ENCODE measurements at regions not wholly inside any gene's neighbourhood (a gene's known extent, or its start where the extent isn't known, plus 50 kb on each side); places are given as distances from the start of the nearest gene placed in this dataset.

DNA sequence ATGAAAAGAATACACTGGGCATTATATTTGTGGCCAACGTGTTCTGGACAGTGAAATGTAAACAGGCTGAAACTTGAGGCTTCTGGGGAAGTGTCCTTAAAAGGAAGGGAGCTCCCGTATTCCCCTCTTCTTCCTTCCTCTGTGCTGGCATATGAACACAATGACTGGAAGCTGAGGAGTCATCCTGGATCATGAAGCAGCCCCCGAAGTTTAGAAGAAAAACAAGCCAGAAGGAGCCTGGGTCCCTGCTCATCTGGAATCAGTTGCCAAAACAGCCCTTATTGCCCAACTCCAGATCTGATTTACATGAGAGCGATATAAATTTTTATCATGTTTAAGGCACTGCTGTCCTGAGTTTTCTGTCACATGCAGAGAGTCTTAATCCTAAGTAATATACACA, 65.4 kb upstream of the SLC1A1 start:
- H3K9me3 ChIP-seq (ENCODE audit: low read depth) = no peaks in the 10 kb centered on the region
- no peak overlapping the region for H3K4me2 ChIP-seq
- H3K27ac ChIP-seq = no peak overlapping the region
- H3K4me1 ChIP-seq (ENCODE audit: insufficient read depth) = peaks cover 27% of the 10 kb centered on the region
- H3K9me2 ChIP-seq (replicated peaks; ENCODE audit: insufficient read depth) = no peaks in the 10 kb centered on the region
- H2AFZ ChIP-seq = no peak overlapping the region
- H3K27me3 ChIP-seq = no peaks in the 10 kb centered on the region
- DNase-seq (ENCODE audit: low spot score) = no peak
- H3K79me2 ChIP-seq = no peaks in the 10 kb centered on the region
- H4K20me1 ChIP-seq (ENCODE audit: insufficient read depth, poor library complexity, severe bottlenecking) = no peaks in the 10 kb centered on the region
- TF ChIP-seq EZH2 (IDR thresholded peaks at IDR 0.05; ENCODE audit: borderline replicate concordance) = no peak
- TF ChIP-seq EZH2phosphoT487 (IDR thresholded peaks at IDR 0.05; ENCODE audit: low read depth, severe bottlenecking, unreplicated experiment) = no peak
- TF ChIP-seq, protein P1, sequence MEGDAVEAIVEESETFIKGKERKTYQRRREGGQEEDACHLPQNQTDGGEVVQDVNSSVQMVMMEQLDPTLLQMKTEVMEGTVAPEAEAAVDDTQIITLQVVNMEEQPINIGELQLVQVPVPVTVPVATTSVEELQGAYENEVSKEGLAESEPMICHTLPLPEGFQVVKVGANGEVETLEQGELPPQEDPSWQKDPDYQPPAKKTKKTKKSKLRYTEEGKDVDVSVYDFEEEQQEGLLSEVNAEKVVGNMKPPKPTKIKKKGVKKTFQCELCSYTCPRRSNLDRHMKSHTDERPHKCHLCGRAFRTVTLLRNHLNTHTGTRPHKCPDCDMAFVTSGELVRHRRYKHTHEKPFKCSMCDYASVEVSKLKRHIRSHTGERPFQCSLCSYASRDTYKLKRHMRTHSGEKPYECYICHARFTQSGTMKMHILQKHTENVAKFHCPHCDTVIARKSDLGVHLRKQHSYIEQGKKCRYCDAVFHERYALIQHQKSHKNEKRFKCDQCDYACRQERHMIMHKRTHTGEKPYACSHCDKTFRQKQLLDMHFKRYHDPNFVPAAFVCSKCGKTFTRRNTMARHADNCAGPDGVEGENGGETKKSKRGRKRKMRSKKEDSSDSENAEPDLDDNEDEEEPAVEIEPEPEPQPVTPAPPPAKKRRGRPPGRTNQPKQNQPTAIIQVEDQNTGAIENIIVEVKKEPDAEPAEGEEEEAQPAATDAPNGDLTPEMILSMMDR (IDR thresholded peaks at IDR 0.05; ENCODE audit: poor library complexity) = no peak
- 51% methylated on average over 4 of the region's 4 CpGs for WGBS (ENCODE audit: low lambda C conversion rate, missing lambda C conversion rate)
- no peak overlapping the region for H3K4me3 ChIP-seq
- H3K36me3 ChIP-seq (replicated peaks; ENCODE audit: insufficient read depth, low read depth) = no peaks in the 10 kb centered on the region

DNA sequence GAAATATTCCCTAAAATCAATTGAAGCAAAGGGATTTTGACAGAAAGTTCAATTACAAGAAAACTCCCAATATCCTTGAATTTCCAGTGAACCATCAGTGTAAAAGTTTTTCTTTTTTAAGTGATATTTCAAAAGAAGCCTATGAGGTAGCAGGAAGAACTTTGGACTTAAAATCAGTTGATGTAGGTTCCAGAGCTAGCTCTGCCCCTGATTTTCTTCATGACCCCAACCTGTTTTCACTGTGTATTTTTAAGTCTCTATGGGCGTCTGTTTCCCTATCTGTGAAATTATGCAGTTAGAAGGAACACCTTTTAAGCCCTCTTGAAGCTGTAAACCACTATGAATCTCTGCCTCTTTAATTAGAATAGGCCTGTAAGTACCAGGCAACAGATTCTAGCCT, 66.2 kb upstream of the SLC1A1 start:
- no peaks in the 10 kb centered on the region for H3K79me2 ChIP-seq
- H3K4me2 ChIP-seq = no peak overlapping the region
- no peak overlapping the region for H2AFZ ChIP-seq
- no peak overlapping the region for H3K4me3 ChIP-seq
- H4K20me1 ChIP-seq (ENCODE audit: insufficient read depth, poor library complexity, severe bottlenecking) = no peaks in the 10 kb centered on the region
- no peak for DNase-seq (ENCODE audit: low spot score)
- no peak overlapping the region for H3K27ac ChIP-seq
- no peaks in the 10 kb centered on the region for H3K36me3 ChIP-seq (replicated peaks; ENCODE audit: insufficient read depth, low read depth)
- no peaks in the 10 kb centered on the region for H3K9me3 ChIP-seq (ENCODE audit: low read depth)
- no peak for TF ChIP-seq EZH2 (IDR thresholded peaks at IDR 0.05; ENCODE audit: borderline replicate concordance)
- TF ChIP-seq, protein P1 (IDR thresholded peaks at IDR 0.05; ENCODE audit: poor library complexity) = no peak
- TF ChIP-seq EZH2phosphoT487 (IDR thresholded peaks at IDR 0.05; ENCODE audit: low read depth, severe bottlenecking, unreplicated experiment) = no peak
- H3K9me2 ChIP-seq (replicated peaks; ENCODE audit: insufficient read depth) = no peaks in the 10 kb centered on the region
- H3K4me1 ChIP-seq (ENCODE audit: insufficient read depth) = peaks cover 27% of the 10 kb centered on the region
- no peaks in the 10 kb centered on the region for H3K27me3 ChIP-seq
- WGBS (ENCODE audit: low lambda C conversion rate, missing lambda C conversion rate) = 38% methylated on average over 1 of the region's 1 CpG

DNA sequence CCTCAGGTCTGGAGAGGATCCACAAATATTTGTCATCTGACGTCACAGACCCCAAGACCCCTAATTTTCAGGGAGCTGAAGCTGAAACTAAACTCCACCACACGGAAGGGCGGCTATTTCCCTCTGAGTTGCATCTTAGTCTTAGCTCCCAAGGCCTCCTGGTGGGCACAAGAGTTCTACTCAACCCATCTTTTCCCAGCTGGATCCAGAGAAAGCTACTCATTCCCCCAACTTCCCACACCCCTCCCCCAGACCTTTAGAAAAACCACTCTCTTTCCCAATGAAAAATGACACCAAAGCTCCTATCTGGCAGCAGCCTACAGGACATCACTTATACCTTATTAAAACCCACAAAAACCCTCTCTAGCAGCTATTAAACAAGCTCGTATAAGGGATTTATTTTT, 67.1 kb upstream of the SLC1A1 start:
- Histone ChIP-seq H3K9me2 (replicated peaks; ENCODE audit: insufficient read depth) (no peaks in the 10 kb centered on the region), H3K4me1 (ENCODE audit: insufficient read depth) (peaks cover 27% of the 10 kb centered on the region), H3K27me3 (no peaks in the 10 kb centered on the region), H3K27ac (no peak overlapping the region), H2AFZ (no peak overlapping the region), H3K4me3 (no peak overlapping the region), H3K36me3 (replicated peaks; ENCODE audit: insufficient read depth, low read depth) (no peaks in the 10 kb centered on the region), H3K9me3 (ENCODE audit: low read depth) (no peaks in the 10 kb centered on the region), H3K79me2 (no peaks in the 10 kb centered on the region), H4K20me1 (ENCODE audit: insufficient read depth, poor library complexity, severe bottlenecking) (no peaks in the 10 kb centered on the region), H3K4me2 (no peak overlapping the region)
- WGBS (ENCODE audit: low lambda C conversion rate, missing lambda C conversion rate) = 52% methylated on average over 4 of the region's 4 CpGs
- TF ChIP-seq EZH2phosphoT487 (IDR thresholded peaks at IDR 0.05; ENCODE audit: low read depth, severe bottlenecking, unreplicated experiment) (no peak), EZH2 (IDR thresholded peaks at IDR 0.05; ENCODE audit: borderline replicate concordance) (no peak)
- TF ChIP-seq, protein P1 (IDR thresholded peaks at IDR 0.05; ENCODE audit: poor library complexity) = no peak
- DNase-seq (ENCODE audit: low spot score) = peak; percentile 41

DNA sequence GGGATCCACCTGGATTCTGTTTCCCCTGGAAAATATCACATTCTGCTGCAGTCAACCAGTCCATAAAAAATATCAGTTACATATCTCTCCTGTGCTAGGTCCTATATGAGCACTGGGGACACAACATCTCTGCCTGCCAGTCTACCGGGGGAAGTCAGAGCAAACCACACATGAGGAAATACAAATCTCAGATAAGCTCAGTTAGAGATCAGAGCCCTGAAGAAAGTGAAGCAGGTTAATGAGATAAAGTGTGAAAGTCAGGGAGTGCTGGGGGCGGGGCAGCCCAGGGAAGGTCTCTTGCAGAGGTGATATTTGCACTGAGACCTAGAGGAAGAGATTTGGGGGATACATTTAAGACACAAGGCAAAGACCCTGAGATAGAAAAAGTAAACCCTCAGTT, 67.8 kb upstream of the SLC1A1 start:
- Histone ChIP-seq H3K4me1 (ENCODE audit: insufficient read depth) (peaks cover 29% of the 10 kb centered on the region), H3K36me3 (replicated peaks; ENCODE audit: insufficient read depth, low read depth) (no peaks in the 10 kb centered on the region), H3K4me2 (no peak overlapping the region), H2AFZ (no peak overlapping the region), H3K27me3 (no peaks in the 10 kb centered on the region), H3K27ac (no peak overlapping the region), H4K20me1 (ENCODE audit: insufficient read depth, poor library complexity, severe bottlenecking) (no peaks in the 10 kb centered on the region), H3K4me3 (no peak overlapping the region), H3K79me2 (no peaks in the 10 kb centered on the region), H3K9me3 (ENCODE audit: low read depth) (no peaks in the 10 kb centered on the region), H3K9me2 (replicated peaks; ENCODE audit: insufficient read depth) (no peaks in the 10 kb centered on the region)
- 13% methylated on average over 2 of the region's 2 CpGs for WGBS (ENCODE audit: low lambda C conversion rate, missing lambda C conversion rate)
- TF ChIP-seq, protein P1 (IDR thresholded peaks at IDR 0.05; ENCODE audit: poor library complexity) = no peak
- TF ChIP-seq EZH2phosphoT487 (IDR thresholded peaks at IDR 0.05; ENCODE audit: low read depth, severe bottlenecking, unreplicated experiment) (no peak), EZH2 (IDR thresholded peaks at IDR 0.05; ENCODE audit: borderline replicate concordance) (no peak)
- peak; percentile 8 for DNase-seq (ENCODE audit: low spot score)
